GM12878 (cell line): ENCODE measurements at regions not wholly inside any gene's neighbourhood (a gene's known extent, or its start where the extent isn't known, plus 50 kb on each side); places are given as distances from the start of the nearest gene placed in this dataset.

Experiments used
- ASH2L ChIP-seq: fragments of 300-600, 200-600 bp; sonication (generic); IDR thresholded peaks from 2 replicates; pipeline ENCODE4 v1.6.1; 2017; ENCODE audit warnings: low read depth, mild to moderate bottlenecking, borderline replicate concordance
- BRCA1 ChIP-seq: IDR thresholded peaks from 2 replicates; pipeline ENCODE4 v1.6.1; 2011; ENCODE audit warnings: low read depth, low read length, improper control_type of control experiment
- CTCF ChIP-seq, 3 experiments: IDR thresholded peaks in 2 of 3; conservative IDR thresholded peaks in 1 of 3; 2 replicates each; pipeline ENCODE4 v1.5.1; 2011; ENCODE audit warnings: low read depth in 3 of 3, low read length in 3 of 3, mild to moderate bottlenecking in 3 of 3, control low read depth in 2 of 3, moderate library complexity in 2 of 3, inconsistent platforms in 1 of 3, mixed read lengths in 1 of 3; ENCODE audit not compliant: control insufficient read depth in 2 of 3, insufficient read depth in 1 of 3; ENCODE audit errors: extremely low read depth in 1 of 3
- EZH2 ChIP-seq: IDR thresholded peaks from 2 replicates; pipeline ENCODE4 v1.6.1; 2012; ENCODE audit warnings: low read depth, mild to moderate bottlenecking, control low read depth, inconsistent platforms, low read length, borderline replicate concordance; ENCODE audit not compliant: control insufficient read depth
- HDGF ChIP-seq: fragments of 450-650 bp; IDR thresholded peaks from 2 replicates; pipeline ENCODE4 v1.6.1; 2016; ENCODE audit warnings: antibody characterized with exemption
- JUNB ChIP-seq: IDR thresholded peaks from 2 replicates; pipeline ENCODE4 v1.6.1; 2016; ENCODE audit warnings: antibody characterized with exemption, mild to moderate bottlenecking
- MYC ChIP-seq: IDR thresholded peaks from 2 replicates; pipeline ENCODE4 v1.6.1; 2011; ENCODE audit warnings: mild to moderate bottlenecking, low read length, moderate library complexity, inconsistent platforms; ENCODE audit not compliant: insufficient read depth, insufficient replicate concordance, insufficient read length, severe bottlenecking
- NFIC ChIP-seq: IDR thresholded peaks from 2 replicates; pipeline ENCODE4 v1.6.1; 2012; ENCODE audit warnings: low read depth, mild to moderate bottlenecking, inconsistent platforms, low read length, moderate library complexity
- POLR2A ChIP-seq: IDR thresholded peaks from 2 replicates; pipeline ENCODE4 v1.6.1; 2011; ENCODE audit warnings: low read depth, mild to moderate bottlenecking, low read length
- RAD21 ChIP-seq: IDR thresholded peaks from 2 replicates; pipeline ENCODE4 v1.6.1; 2011; ENCODE audit warnings: mild to moderate bottlenecking, low read depth, low read length, moderate library complexity; ENCODE audit not compliant: insufficient read depth
- RBBP5 ChIP-seq: fragments of 200-600 bp; sonication (generic); conservative IDR thresholded peaks from 2 replicates; pipeline ENCODE4 v1.6.1; 2016
- REST ChIP-seq: IDR thresholded peaks from 2 replicates; pipeline ENCODE4 v1.6.1; 2012; ENCODE audit warnings: mild to moderate bottlenecking, low read depth, low read length
- ZNF274 ChIP-seq: IDR thresholded peaks from one replicate; pipeline ENCODE4 v1.8.0; 2011; ENCODE audit not compliant: insufficient read length, insufficient read depth

- TF ChIP-seq EZH2 (no peak), CTCF (IDR thresholded peaks at IDR 0.05 in 2 of 3, conservative IDR thresholded peaks at IDR 0.05 in 1 of 3; ENCODE audit: control insufficient read depth in 2 of 3, extremely low read depth in 1 of 3, insufficient read depth in 1 of 3, low read depth in 3 of 3, low read length in 3 of 3) (no peak), POLR2A (no peak), JUNB (no peak), HDGF (no peak), RBBP5 (no peak), BRCA1 (no peak), REST (no peak), MYC (no peak), ZNF274 (no peak), RAD21 (no peak), ASH2L (no peak), NFIC (no peak)
Measured at GRCh38 chr21:16377857-16378256, 648.1 kb downstream of the USP25 start.
